ENCODE measurements at regions not wholly inside any gene's neighbourhood (a gene's known extent, or its start where the extent isn't known, plus 50 kb on each side); places are given as distances from the start of the nearest gene placed in this dataset.
A peak's percentile ranks its signal among the peaks of the same experiment; 100 is the strongest.

DNA sequence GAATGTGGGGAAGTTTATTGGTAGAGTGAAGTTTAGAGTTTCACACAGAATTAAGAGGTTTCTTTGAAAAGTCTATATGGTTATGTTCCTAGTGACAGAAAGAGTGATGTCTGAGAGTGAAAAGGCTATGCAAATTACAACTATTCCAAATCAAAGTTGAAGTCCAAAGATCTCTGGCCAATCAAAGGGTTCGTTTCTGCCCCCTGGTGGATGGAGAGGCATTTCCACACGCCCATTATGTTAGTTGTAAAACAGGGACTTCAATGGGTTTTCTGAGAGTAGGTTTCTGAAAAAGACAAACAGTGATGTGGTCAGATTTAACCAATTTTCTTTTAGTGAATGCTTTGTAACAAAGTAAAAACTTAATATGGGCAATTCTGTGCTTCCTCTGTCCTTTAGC lies 441.5 kb upstream of the POU3F3 start:
- TF ChIP-seq FOXM1 (CRISPR knock-in tag; IDR thresholded peaks at IDR 0.05) = no peak
- no peak for TF ChIP-seq MYC (CRISPR knock-in tag; IDR thresholded peaks at IDR 0.05; ENCODE audit: borderline replicate concordance)
- no peak for TF ChIP-seq HNRNPH1 (optimal IDR thresholded peaks at IDR 0.05; ENCODE audit: low read depth, low read length)
- TF ChIP-seq THRA (CRISPR knock-in tag; IDR thresholded peaks at IDR 0.05; ENCODE audit: borderline replicate concordance) = no peak
- TF ChIP-seq ZNF414 (CRISPR knock-in tag; IDR thresholded peaks at IDR 0.05) = no peak
- TF ChIP-seq CTCF (CRISPR knock-in tag; IDR thresholded peaks at IDR 0.05) = peak; percentile 50
- TF ChIP-seq KLF16 (CRISPR knock-in tag; IDR thresholded peaks at IDR 0.05) = no peak
- TF ChIP-seq ZBED4 (CRISPR knock-in tag; IDR thresholded peaks at IDR 0.05; ENCODE audit: borderline replicate concordance) = no peak

Data from HepG2 (cell line).